ENCODE measurements at regions not wholly inside any gene's neighbourhood (a gene's known extent, or its start where the extent isn't known, plus 50 kb on each side); places are given as distances from the start of the nearest gene placed in this dataset.
A peak's percentile ranks its signal among the peaks of the same experiment; 100 is the strongest.
"Not testable (repeated sequence)": the region's sequence is repeated elsewhere in the genome, so short reads cannot be mapped to it uniquely, and the experiment has no call there.

- DNase-seq, result not testable (repeated sequence)
Measured at GRCh38 chr6:57870083-57870482, 552.7 kb downstream of the PRIM2 start.

GRCh38 chr6:57873424-57873823 is 556.0 kb downstream of the PRIM2 start:
- DNase-seq, result not testable (repeated sequence)

GRCh38 chr6:57876659-57877058 is 559.2 kb downstream of the PRIM2 start:
- DNase-seq, result not testable (repeated sequence)

- not testable (repeated sequence) for DNase-seq
Measured at GRCh38 chr6:57877729-57878128, 560.3 kb downstream of the PRIM2 start.

DNA sequence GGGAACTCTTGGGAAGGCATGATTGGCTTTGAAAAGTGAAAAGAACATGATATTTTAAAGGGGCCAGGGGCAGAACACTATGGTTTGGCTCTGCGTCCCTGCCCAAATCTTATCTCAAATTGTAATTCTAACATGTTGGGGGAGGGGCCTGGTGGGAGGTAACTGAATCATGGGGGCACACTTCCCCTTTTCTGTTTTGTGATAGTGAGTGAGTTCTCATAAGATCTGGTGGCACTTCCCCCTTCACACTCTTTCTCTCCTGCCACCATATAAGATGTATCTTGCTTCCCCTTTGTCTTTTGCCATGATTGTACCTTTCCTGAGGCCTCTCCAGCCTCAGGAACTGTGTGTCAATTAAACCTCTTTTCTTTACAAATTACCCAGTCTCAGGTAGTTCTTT is 561.4 kb downstream of the PRIM2 start:
- not testable (repeated sequence) for DNase-seq

DNA sequence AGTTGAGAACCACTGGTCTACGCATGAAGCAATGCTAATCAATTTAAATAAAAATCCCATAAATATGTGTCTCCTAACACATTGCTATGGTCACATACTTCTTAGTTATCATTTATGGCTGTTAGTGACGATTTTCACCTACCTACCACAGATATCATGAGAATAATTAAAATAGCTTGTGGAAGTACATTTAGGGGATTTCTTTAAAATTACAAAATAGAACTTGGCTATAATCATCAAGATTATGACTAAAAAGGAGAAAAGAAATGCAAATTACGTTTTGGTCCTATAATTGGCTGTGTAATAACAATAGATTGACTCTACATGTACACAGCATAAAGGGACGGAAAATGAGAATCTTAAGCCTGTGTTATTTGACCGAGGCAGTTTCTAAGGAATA is 581.4 kb downstream of the PRIM2 start:
- not testable (repeated sequence) for DNase-seq

DNA sequence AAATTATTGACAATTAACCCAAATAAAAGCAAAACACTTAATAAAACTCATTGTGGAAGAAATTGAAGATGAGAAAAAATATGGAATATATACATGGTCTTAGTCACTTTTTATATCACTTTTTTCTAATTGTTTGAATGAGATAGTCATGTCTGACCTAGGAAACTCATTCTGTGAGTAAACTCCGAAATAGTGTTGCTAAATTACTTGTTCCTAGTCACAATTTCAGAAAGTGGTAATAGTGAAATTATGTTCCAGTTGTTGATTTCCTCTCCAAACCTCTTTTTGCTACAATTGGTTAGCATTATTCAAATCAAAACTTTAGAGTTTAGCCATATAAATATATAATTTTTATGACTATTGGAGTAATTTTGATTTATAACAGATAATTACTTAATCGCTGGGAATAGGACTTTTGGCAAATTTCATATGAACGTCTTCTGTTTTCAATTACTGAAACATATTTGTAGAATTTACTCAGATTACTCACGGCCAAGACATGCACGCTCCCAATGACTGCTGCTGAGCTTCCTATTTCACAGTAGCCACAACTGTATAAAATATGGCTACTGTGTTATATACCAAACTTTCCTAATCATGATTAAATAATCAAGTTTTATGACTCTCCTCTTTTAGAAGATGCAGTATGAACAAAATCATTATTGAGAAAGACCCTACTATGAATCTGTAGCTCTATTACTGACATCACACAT is 583.4 kb downstream of the PRIM2 start:
- not testable (repeated sequence) for DNase-seq

GRCh38 chr6:57901445-57901844 is 584.0 kb downstream of the PRIM2 start:
- not testable (repeated sequence) for DNase-seq

DNA sequence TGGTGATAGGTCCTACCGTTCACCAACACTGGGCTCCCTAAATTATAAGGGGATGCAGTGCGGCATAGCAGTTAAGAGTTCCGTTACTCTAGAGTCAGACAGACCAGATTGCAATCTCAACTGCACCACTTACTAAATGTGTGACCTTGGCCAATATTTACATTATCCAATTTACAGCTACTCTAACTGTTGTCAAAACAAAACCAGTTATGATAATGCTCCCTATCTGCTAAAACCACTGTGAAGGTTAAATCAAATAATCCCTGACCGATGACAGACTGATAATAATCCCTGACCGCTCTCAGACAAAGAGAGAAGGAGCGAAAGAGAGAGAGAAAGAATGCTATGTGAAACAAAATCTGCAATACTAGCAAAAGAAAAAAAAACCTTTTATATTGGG is 586.9 kb downstream of the PRIM2 start:
- DNase-seq, result not testable (repeated sequence)

DNA sequence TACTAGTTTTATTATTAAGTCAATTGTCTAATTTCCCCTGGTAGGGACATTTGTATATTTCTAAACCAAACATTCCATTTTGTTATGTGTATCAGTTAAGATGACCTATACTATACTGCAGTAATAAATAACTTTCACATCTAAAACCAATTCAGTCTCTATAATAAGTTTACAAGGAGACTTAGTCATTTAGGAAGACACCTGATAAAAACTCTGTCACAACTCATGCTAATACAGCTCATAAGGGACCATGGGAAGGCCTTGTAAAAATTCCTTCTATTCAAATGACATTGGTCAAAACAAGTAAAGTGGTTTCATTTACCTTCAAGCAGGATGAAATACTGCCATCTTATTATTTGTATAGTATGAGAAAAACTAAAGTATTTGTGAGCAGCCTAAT is 597.9 kb downstream of the PRIM2 start:
- DNase-seq, result not testable (repeated sequence)

DNA sequence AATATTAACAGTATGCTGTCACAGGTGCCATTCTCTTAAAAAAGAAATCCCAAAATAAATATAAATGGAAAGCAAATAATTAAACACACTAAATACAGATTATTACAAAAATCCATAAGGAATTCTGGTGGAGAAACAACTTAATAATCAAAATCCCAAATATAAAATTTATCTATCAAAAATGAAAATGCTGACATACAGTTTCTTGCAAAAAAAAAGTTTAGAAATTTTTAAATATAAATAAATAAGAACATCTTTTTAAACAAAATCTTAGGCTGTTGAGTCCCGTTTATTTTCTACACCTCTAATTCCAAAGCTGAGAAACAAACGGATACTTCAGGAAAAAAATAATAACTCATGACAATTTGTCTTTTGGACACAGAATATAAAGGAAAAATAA is 625.5 kb downstream of the PRIM2 start:
- DNase-seq, result not testable (repeated sequence)

GRCh38 chr6:57946084-57946768 is 628.8 kb downstream of the PRIM2 start:
- not testable (repeated sequence) for DNase-seq

- not testable (repeated sequence) for DNase-seq
Measured at GRCh38 chr6:57946769-57947091, 629.3 kb downstream of the PRIM2 start.

DNA sequence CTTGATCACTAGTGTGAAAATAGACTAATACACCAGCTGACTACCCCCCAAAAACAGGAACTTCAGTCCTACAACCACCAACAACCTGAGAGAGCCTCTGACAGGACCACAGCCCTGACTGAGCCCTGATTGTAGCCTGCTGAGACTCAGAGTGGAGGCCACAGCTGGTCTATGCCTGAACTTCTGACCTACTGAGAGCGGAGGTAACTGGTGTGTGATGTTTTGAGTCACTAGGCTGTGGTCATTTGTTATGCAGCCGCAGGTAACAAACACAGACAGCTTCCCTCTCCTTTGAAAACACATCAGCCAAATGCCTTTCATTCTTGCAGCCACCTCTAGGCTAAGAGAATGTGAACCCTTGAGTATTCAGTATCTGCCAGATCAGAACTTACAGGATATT is 631.1 kb downstream of the PRIM2 start:
- DNase-seq, result not testable (repeated sequence)

GRCh38 chr6:57950430-57950829 is 633.0 kb downstream of the PRIM2 start:
- DNase-seq, result not testable (repeated sequence)

- DNase-seq, result not testable (repeated sequence)
Measured at GRCh38 chr6:57966757-57967156, 649.3 kb downstream of the PRIM2 start.

DNA sequence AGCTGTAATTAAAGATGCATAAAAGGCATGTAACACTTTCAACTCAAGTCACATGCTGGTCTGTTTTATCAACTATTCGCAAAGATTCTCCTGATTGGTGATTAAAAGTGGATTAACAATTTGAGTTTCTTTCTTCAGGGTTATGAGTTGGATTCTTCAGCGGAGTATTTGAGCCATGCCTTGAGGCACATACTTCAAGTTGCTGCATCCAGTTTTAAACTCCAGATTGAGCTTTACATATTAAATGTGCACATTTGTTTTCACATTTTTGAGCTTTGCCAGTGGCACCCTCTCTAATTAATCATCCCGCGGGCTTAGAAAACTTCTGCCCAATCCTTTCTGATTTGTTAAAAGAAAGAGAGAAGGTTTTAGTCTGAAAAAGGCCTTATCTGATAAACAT is 654.5 kb downstream of the PRIM2 start:
- DNase-seq, result not testable (repeated sequence)

DNA sequence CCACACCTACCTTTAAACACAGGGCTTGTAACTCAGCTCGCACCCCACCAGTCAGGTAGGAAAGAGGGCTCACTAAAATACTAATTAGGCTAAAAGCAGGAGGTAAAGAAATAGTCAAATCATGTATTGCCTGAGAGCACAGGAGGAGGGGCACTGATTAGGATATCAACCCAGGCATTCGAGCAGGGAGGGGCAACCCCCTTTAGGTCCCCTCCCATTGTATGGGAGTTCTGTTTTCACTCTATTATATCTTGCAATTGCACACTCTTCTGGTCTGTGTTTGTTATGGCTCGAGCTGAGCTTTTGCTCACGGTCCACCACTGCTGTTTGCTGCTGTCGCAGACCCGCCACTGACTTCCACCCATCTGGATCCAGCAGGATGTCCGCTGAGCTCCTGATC is 657.2 kb downstream of the PRIM2 start:
- no peak for DNase-seq

DNA sequence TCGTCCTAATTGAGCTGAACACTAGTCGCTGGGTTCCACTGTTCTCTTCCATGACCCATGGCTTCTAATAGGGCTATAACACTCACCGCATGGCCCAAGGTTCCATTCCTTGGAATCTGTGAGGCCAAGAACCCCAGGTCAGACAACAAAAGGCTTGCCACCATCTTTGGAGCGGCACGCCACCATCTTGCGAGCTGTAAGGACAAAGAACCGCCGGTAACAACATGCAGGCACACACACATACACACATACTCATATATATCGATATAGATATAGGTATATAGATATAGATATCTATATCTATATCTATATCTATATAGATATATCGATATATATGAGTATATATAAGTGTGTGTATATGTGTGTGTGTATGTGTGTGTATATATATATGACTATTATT is 657.7 kb downstream of the PRIM2 start:
- DNase-seq, result not testable (repeated sequence)

DNA sequence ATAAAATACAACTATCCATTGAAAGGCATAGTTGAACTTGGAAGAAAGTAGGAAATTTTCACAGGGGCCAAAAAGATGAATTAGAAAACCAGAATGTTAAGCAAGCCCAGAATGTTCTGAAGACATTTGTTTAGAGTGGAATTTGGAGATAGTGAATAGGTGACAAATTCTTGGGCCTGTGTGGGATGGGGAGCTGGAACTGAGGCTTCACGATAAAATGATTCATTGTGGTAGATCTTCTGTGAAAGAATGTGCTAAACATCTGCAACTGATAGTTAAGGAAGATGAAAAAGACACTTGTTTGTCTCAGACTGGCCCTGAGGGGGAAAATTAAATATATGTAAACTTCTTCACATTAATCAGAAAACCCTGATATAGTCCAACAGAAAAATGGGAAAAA is 658.9 kb downstream of the PRIM2 start:
- DNase-seq, result not testable (repeated sequence)

DNA sequence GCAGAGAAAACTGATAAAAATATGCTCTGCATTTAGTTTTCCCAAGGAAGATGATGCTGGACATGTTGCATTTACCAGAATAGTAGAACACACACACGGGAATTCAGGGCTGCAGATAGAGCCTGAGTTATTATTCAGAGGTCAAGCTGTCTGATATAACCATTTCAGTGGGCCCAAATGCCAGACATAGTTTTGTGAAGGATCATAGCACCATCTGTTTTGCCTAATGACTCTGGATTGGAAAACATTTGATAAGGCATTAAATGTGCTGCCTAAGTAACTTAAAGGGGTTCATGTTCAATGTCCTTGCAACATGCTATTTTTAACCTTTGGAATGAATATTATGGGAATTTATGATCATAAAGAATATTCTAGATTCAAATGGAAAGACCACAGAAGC is 666.2 kb downstream of the PRIM2 start:
- not testable (repeated sequence) for DNase-seq

- DNase-seq, result not testable (repeated sequence)
Measured at GRCh38 chr6:57984575-57984974, 667.1 kb downstream of the PRIM2 start.

DNA sequence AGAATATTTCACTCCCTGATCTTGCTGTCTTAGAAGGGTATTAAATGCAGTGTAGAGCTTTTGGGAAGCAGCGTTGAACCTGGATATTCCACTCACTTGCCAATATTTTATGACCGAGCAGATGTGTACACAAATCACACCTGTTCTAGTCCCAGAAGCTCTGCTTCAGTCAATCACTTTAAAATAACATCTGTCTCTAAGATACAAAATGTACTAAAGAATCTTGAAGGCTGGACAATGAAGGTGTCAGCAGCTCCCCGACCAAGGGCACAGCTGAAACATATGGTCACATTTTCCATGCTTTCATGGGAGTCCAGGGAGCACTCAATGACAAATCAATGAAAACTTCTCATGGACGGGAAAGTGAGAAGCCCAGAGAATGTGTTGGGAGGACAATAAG is 668.3 kb downstream of the PRIM2 start:
- peak; percentile 47 for DNase-seq

DNA sequence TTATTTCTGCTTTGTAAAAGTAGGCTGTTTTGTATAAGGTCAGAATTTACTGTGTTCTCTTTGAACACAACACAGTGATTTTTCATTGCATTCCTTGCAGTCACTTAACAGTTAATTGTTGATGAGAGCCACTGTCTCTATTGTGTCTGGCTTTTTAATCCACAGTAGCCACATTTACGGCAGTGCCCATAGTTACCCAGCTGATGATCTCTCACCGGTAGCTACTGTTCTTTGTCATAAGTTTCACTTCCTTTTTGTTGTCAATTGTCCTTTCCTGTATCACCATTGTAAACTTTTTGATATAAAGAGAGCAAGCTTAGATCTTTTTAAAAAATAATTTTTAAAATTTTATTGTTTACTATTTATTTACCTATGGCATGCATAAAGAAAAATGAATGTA is 669.2 kb downstream of the PRIM2 start:
- DNase-seq, result peak; percentile 17
